SH-SY5Y (cell line): ENCODE measurements at regions not wholly inside any gene's neighbourhood (a gene's known extent, or its start where the extent isn't known, plus 50 kb on each side); places are given as distances from the start of the nearest gene placed in this dataset.

Source experiments
- GATA2 ChIP-seq: IDR thresholded peaks from 2 replicates; pipeline ENCODE4 v1.6.1; 2011; ENCODE audit warnings: mild to moderate bottlenecking, low read depth, low read length
- GATA3 ChIP-seq: IDR thresholded peaks from 2 replicates; pipeline ENCODE4 v1.6.1; 2011; ENCODE audit warnings: low read depth, mild to moderate bottlenecking, low read length, moderate library complexity

DNA sequence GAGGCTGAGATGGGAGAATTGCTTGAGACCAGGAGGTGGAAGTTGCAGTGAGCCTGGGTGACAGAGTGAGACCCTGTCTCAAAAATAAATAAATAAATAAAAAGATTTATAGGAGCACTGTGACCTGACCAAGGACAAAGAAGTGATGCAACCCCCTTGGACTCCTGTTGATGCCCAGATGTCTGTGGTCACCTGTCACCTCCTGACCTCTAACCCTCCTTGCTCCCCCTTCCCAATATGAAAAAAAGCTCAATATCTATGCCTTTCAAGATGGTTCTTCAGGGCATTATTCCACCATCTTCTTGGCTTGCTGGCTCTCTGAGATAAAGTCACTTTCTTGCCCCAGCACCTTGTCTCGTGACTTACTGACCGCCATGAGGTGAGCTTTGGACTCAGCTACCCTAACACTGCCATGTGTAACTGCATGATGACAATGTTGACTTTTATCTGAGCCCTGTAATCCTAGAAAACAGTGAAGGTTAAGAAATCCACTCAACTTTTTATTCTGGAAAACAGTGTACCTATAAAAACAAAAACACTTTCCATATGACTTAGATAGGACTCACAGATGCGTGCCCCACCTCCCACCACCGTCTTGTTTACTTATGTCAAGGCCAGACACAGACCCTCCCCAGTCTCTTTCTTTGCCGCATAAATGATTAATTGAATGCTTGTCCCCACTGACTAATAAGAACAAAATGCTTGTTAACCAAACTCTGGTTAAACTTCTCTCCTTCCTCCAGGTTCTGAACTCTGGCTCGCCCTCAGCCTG, 360.5 kb downstream of the BUD13 start:
- no peak for TF ChIP-seq GATA3
- TF ChIP-seq GATA2 = no peak
